H1 (cell line): ENCODE measurements at regions not wholly inside any gene's neighbourhood (a gene's known extent, or its start where the extent isn't known, plus 50 kb on each side); places are given as distances from the start of the nearest gene placed in this dataset.
A peak's percentile ranks its signal among the peaks of the same experiment; 100 is the strongest.

Source experiments
- CTCF ChIA-PET: fragments of 300-600 bp; sonication (Branson Sonifier 250); formaldehyde crosslinking; loops from one replicate; lab custom pipeline; 2021; ENCODE audit not compliant: partially characterized antibody; lab: Charles Lee
- POLR2A ChIA-PET: fragments of 300-600 bp; sonication (Branson Sonifier 250); formaldehyde crosslinking; loops from one replicate; lab custom pipeline; 2021; ENCODE audit warnings: inconsistent platforms; ENCODE audit not compliant: partially characterized antibody; lab: Charles Lee
- DNase-seq, 2 experiments: peaks; one replicate each; pipeline versions ENCODE4 v3.0.0 to v3.0.0-alpha.2; 2010 to 2022; ENCODE audit warnings: low spot score in 2 of 2, low read depth in 1 of 2, mixed read lengths in 1 of 2
- FAIRE-seq: peaks from 2 replicates; lab custom pipeline; 2011; peaks lifted over from hg19 to GRCh38; lab: Jason Lieb, UNC
- H2AFZ ChIP-seq: 2 replicates; pipeline ENCODE4 v1.8.1; 2012; ENCODE audit warnings: low read length, inconsistent platforms
- H2AK5ac ChIP-seq: 2 replicates; pipeline ENCODE4 v1.6.1; 2013; ENCODE audit warnings: low read depth, low read length
- H2BK120ac ChIP-seq: replicated peaks from 2 replicates; pipeline ENCODE3; 2013; ENCODE audit warnings: low read depth, low read length, inconsistent platforms
- H2BK12ac ChIP-seq: 2 replicates; pipeline ENCODE4 v1.6.1; 2013; ENCODE audit warnings: low read depth, low read length
- H2BK15ac ChIP-seq: 2 replicates; pipeline ENCODE4 v1.6.1; 2013; ENCODE audit warnings: low read length
- H2BK20ac ChIP-seq: 2 replicates; pipeline ENCODE4 v1.6.1; 2013; ENCODE audit warnings: low read length
- H2BK5ac ChIP-seq: 2 replicates; pipeline ENCODE4 v1.6.1; 2013; ENCODE audit warnings: low read depth, low read length
- H3K14ac ChIP-seq: 2 replicates; pipeline ENCODE4 v1.6.1; 2013; ENCODE audit warnings: inconsistent platforms; ENCODE audit not compliant: insufficient read length
- H3K18ac ChIP-seq: 2 replicates; pipeline ENCODE4 v1.6.1; 2013; ENCODE audit warnings: low read length; ENCODE audit errors: extremely low read depth
- H3K23ac ChIP-seq: 2 replicates; pipeline ENCODE4 v1.6.1; 2013; ENCODE audit warnings: inconsistent platforms; ENCODE audit not compliant: insufficient read length
- H3K23me2 ChIP-seq: 2 replicates; pipeline ENCODE4 v1.6.1; 2013; ENCODE audit warnings: low read depth, low read length
- H3K27ac ChIP-seq: 2 replicates; pipeline ENCODE4 v1.6.1; 2011; ENCODE audit warnings: low read depth, low read length, inconsistent platforms
- H3K27me3 ChIP-seq, 4 experiments: replicated peaks in 1 of 4; 1 replicate in 1 of 4; 2 replicates in 3 of 4; pipeline versions ENCODE4 v1.6.1 to v1.8.1; 2011 to 2013; ENCODE audit warnings: low read length in 3 of 4, mild to moderate bottlenecking in 3 of 4, inconsistent platforms in 2 of 4, mixed read lengths in 2 of 4, moderate library complexity in 1 of 4; ENCODE audit not compliant: control insufficient read depth in 3 of 4, insufficient read depth in 3 of 4; ENCODE audit errors: extremely low read depth in 1 of 4
- H3K36me3 ChIP-seq, 4 experiments: 2 replicates each; pipeline versions ENCODE4 v1.6.1 to v1.8.1; 2011 to 2013; ENCODE audit warnings: mild to moderate bottlenecking in 4 of 4, low read length in 3 of 4, moderate library complexity in 2 of 4, control low read depth in 1 of 4, inconsistent platforms in 1 of 4; ENCODE audit not compliant: insufficient read depth in 4 of 4, control insufficient read depth in 2 of 4
- H3K4ac ChIP-seq: replicated peaks from 2 replicates; pipeline ENCODE3; 2013; ENCODE audit warnings: low read length, low read depth, mixed read lengths, inconsistent platforms; ENCODE audit not compliant: insufficient read length
- H3K4me1 ChIP-seq, 4 experiments: replicated peaks in 1 of 4; 1 replicate in 1 of 4; 2 replicates in 3 of 4; pipeline versions ENCODE4 v1.6.1 to v1.8.1; 2011 to 2013; ENCODE audit warnings: low read length in 3 of 4, inconsistent platforms in 2 of 4, mixed read lengths in 1 of 4; ENCODE audit not compliant: insufficient read depth in 4 of 4, control insufficient read depth in 3 of 4
- H3K4me2 ChIP-seq, 2 experiments: 2 replicates each; pipeline versions ENCODE4 v1.6.1 to v1.8.1; 2011 to 2013; ENCODE audit warnings: low read depth in 2 of 2, low read length in 2 of 2, control low read depth in 1 of 2, inconsistent platforms in 1 of 2, mild to moderate bottlenecking in 1 of 2; ENCODE audit not compliant: insufficient read depth in 1 of 2
- H3K4me3 ChIP-seq, 4 experiments: fragments of 200-600, 300-600 bp in 1 of 4; sonication (generic), shearing (Covaris generic), sonication (Bioruptor Twin) in 1 of 4; 2 replicates each; pipeline versions ENCODE4 v1.5.1 to v1.8.1; 2011 to 2016; ENCODE audit warnings: low read length in 4 of 4, low read depth in 3 of 4, control low read depth in 2 of 4, inconsistent platforms in 2 of 4, mild to moderate bottlenecking in 2 of 4, mixed read lengths in 1 of 4, moderate library complexity in 1 of 4; ENCODE audit not compliant: insufficient read depth in 2 of 4; ENCODE audit errors: extremely low read depth in 1 of 4
- H3K56ac ChIP-seq: replicated peaks from 2 replicates; pipeline ENCODE3; 2013; ENCODE audit warnings: low read depth, mild to moderate bottlenecking, mixed read lengths, low read length, inconsistent platforms; ENCODE audit not compliant: insufficient read length
- H3K79me1 ChIP-seq: 2 replicates; pipeline ENCODE4 v1.6.1; 2013; ENCODE audit warnings: low read depth, low read length, control low read depth
- H3K79me2 ChIP-seq, 2 experiments: 2 replicates each; pipeline versions ENCODE4 v1.6.1 to v1.8.1; 2012 to 2013; ENCODE audit warnings: low read length in 2 of 2, mild to moderate bottlenecking in 2 of 2, inconsistent platforms in 1 of 2; ENCODE audit not compliant: insufficient read depth in 2 of 2, control insufficient read depth in 1 of 2
- H3K9ac ChIP-seq, 4 experiments: replicated peaks in 1 of 4; 1 replicate in 1 of 4; 2 replicates in 3 of 4; pipeline versions ENCODE4 v1.6.1 to v1.8.1; 2011 to 2013; ENCODE audit warnings: low read depth in 3 of 4, low read length in 3 of 4, control low read depth in 2 of 4, mild to moderate bottlenecking in 2 of 4, moderate library complexity in 2 of 4, inconsistent platforms in 1 of 4; ENCODE audit errors: extremely low read depth in 1 of 4
- H3K9me3 ChIP-seq, 2 experiments: 2 replicates each; pipeline versions ENCODE4 v1.6.1 to v1.8.1; 2012 to 2013; ENCODE audit warnings: mild to moderate bottlenecking in 2 of 2, moderate library complexity in 2 of 2, control low read depth in 1 of 2, inconsistent platforms in 1 of 2, low read depth in 1 of 2, low read length in 1 of 2, mixed read lengths in 1 of 2; ENCODE audit not compliant: insufficient read depth in 2 of 2
- H4K20me1 ChIP-seq, 2 experiments: replicated peaks in 1 of 2; 2 replicates each; pipeline versions ENCODE3 to v1.8.1; 2011 to 2013; ENCODE audit warnings: inconsistent platforms in 2 of 2, low read length in 2 of 2, mild to moderate bottlenecking in 1 of 2; ENCODE audit not compliant: insufficient read depth in 2 of 2, control insufficient read depth in 1 of 2
- H4K5ac ChIP-seq: 2 replicates; pipeline ENCODE4 v1.6.1; 2013; ENCODE audit warnings: low read length, low read depth, mixed read lengths, inconsistent platforms; ENCODE audit not compliant: insufficient read length
- H4K8ac ChIP-seq: 2 replicates; pipeline ENCODE4 v1.8.0; 2013; ENCODE audit warnings: mild to moderate bottlenecking, moderate library complexity, low read length, inconsistent platforms; ENCODE audit not compliant: insufficient read depth; ENCODE audit errors: extremely low read depth
- H4K91ac ChIP-seq: replicated peaks from 2 replicates; pipeline ENCODE3; 2013; ENCODE audit warnings: low read length, mixed read lengths, inconsistent platforms; ENCODE audit not compliant: insufficient read length
- CREB1 ChIP-seq: IDR thresholded peaks from 2 replicates; pipeline ENCODE4 v1.6.1; 2012; ENCODE audit warnings: inconsistent platforms
- MAFK ChIP-seq: IDR thresholded peaks from 2 replicates; pipeline ENCODE4 v1.6.1; 2012; ENCODE audit warnings: low read depth, mild to moderate bottlenecking, improper control_type of control experiment, low read length
- NANOG ChIP-seq: IDR thresholded peaks from 2 replicates; pipeline ENCODE4 v1.6.1; 2011; ENCODE audit warnings: low read length, low read depth, mild to moderate bottlenecking, inconsistent platforms; ENCODE audit not compliant: insufficient read depth, poor library complexity, severe bottlenecking
- RBBP5 ChIP-seq: IDR thresholded peaks from 2 replicates; pipeline ENCODE4 v1.7.1; 2012; ENCODE audit warnings: low read depth, mild to moderate bottlenecking, inconsistent platforms, low read length, moderate library complexity, borderline replicate concordance
- WGBS, 2 experiments: shearing (Covaris generic) in 1 of 2; methylation state at CpG; one replicate each; pipeline versions ENCODE4 v1.1.6 to v1.1.7; 2013 to 2015; ENCODE audit warnings: low lambda C conversion rate in 2 of 2, mixed read lengths in 2 of 2, inconsistent platforms in 1 of 2, low coverage in 1 of 2, missing lambda C conversion rate in 1 of 2; ENCODE audit not compliant: insufficient replicate concordance in 2 of 2, insufficient coverage in 1 of 2, insufficient read length in 1 of 2; ENCODE audit errors: extremely low coverage in 1 of 2, missing lambda C conversion rate in 1 of 2; 5-methylcytosine and 5-hydroxymethylcytosine counted together

DNA sequence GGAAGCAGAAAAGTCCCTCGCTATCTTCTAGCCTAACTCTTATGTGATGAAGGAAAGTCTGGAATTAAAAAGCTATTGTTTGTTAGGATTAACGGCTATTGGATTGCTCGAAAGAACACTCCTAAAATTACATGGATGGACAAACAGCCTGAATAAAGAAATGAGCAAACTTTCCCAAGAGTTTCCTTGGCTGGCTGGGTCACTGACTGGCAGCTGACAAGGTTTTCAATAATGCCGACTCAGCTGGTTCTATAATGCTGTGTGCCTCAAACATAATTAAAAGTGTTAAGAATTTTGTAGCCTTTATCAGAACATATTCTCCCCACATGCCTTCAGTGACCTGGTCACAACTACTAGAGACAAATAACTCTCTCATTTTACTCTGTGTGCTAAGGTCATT is 142.9 kb upstream of the ADAMTS9 start:
- H3K4me2 ChIP-seq, result no peak overlapping the region
- H4K20me1 ChIP-seq, result no peaks in the 10 kb centered on the region
- H3K4ac ChIP-seq, result no peak overlapping the region
- no peak overlapping the region for H2BK120ac ChIP-seq
- no peak overlapping the region for H2AFZ ChIP-seq
- FAIRE-seq (no peak), DNase-seq (no peak)
- no peak overlapping the region for H4K8ac ChIP-seq
- no peak overlapping the region for H2BK15ac ChIP-seq
- H3K27ac ChIP-seq, result no peak overlapping the region
- no peak overlapping the region for H2AK5ac ChIP-seq
- no peak overlapping the region for H3K4me3 ChIP-seq
- no peaks in the 10 kb centered on the region for H3K79me1 ChIP-seq
- H3K18ac ChIP-seq, result no peak overlapping the region
- 95% methylated on average over 4 of the region's 4 CpGs; no CpG with 5 or more reads in 1 of the 2 experiments for WGBS, 2 experiments
- ChIA-PET POLR2A (no interaction called here), CTCF (interaction anchor here (1.6 to 1.8 kb wide), 2 partner anchors 18 to 299 kb away, joined by 4 to 6 read pairs; no protein-coding TSS in a partner anchor)
- TF ChIP-seq RBBP5 (no peak), NANOG (no peak), MAFK (peak; percentile 97), CREB1 (no peak)
- no peak overlapping the region for H3K23ac ChIP-seq
- H3K56ac ChIP-seq, result no peak overlapping the region
- no peak overlapping the region for H2BK5ac ChIP-seq
- H4K5ac ChIP-seq, result no peak overlapping the region
- H3K36me3 ChIP-seq, result no peaks in the 10 kb centered on the region
- H2BK20ac ChIP-seq, result no peak overlapping the region
- H3K23me2 ChIP-seq, result no peaks in the 10 kb centered on the region
- H2BK12ac ChIP-seq, result no peak overlapping the region
- H3K4me1 ChIP-seq, result no peaks in the 10 kb centered on the region
- H3K9me3 ChIP-seq, result no peaks in the 10 kb centered on the region
- H3K9ac ChIP-seq, result no peak overlapping the region
- no peaks in the 10 kb centered on the region for H3K27me3 ChIP-seq
- no peak overlapping the region for H3K14ac ChIP-seq
- no peak overlapping the region for H4K91ac ChIP-seq
- no peaks in the 10 kb centered on the region for H3K79me2 ChIP-seq
